ENCODE measurements at regions not wholly inside any gene's neighbourhood (a gene's known extent, or its start where the extent isn't known, plus 50 kb on each side); places are given as distances from the start of the nearest gene placed in this dataset.
A peak's percentile ranks its signal among the peaks of the same experiment; 100 is the strongest.
"Not testable (repeated sequence)": the region's sequence is repeated elsewhere in the genome, so short reads cannot be mapped to it uniquely, and the experiment has no call there.

DNA sequence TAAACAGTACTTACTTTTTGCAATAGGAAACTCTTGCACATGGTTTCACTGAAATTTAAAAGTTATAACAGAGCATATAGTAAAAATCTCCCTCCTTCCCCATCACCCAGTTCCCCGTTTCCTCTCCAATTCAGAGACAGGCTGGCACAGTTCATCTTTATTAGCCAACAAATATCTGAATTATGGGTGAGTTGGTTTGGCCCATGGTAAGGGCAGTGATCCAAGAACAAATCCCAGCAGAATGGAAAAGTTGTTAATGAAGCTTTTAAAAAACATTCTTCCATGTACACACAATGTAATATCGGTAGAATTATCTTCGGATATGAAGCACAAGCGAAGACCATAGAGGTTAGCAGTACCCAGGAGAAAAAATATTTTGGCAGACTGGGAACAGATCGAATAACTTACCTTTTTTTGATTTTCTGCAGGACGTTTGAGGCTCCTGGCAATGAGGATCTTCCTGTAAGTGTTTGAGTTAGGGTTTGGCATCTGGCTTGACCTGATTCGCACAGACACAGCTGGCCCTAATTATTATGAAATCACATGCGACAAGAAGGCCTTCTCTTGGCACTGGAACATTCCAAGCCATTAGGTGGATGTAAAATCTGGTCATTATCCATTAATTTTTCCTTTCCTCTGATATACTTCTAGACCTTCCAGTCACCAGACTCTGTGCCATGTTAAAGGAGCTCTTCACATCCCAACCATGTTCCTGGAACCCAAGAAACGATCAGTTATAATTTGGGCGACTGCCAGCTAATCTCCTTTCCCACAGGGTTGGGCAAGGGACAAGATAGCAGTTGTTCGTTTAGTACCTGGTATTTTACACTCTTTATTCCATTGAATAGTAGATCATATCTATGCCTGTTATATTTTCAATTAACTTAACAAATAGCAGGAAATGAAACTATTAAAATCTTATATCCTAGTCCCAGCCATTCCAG lies 139.4 kb upstream of the TSC22D1 start:
- DNase-seq (ENCODE audit: low spot score): no peak
- no peak for FAIRE-seq

DNA sequence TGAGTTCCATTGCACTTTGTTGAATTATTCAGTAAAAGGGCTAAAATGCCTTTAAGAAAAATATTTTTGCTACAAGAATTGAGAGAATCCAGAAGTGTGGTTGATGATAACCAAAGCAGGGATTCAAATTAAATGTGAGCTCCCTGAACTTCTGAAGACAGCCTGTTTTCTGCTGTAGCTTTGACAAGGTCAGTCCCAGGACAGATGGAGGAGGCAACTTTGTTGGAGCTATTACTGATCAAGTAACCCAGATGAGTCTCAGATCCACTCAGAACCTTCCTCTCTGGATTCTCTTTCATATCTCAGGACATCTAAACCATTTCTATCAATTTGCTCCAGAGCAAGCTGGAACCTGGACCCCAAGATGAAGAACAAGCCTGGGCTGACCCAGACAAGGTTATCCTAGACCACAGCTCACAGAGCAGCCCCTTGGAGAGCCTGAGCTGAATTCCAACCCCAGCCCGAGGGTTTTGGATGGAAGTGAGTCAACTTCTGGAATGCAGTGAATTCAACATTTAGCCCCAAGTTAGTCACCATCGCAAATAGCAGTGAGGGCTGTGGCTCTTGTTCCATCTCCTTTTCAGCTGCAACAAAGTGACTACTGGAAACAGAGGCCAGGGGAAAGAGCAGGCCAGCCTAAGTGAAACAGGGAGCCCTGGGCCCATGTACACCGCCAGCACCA lies 137.8 kb upstream of the TSC22D1 start:
- FAIRE-seq (peak; percentile 91), DNase-seq (ENCODE audit: low spot score) (peak; percentile 89)

DNA sequence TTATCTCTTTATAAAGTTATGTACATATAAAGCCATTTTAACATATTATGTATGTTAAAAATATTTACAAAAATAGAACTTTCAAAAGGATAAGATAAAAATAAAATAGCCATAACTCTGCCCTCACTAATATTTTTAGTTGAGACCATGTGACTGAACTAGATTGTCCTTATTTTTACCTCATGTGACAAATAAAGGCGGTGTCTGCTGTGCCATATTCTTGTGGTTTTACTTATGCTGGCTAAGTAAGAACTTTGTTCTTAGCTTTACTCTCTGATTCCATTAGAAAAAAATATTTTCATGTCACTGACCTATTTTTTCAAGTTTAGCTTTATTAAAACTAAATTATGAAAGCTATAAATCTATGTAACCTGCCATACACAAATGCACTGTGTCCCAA lies 135.6 kb upstream of the TSC22D1 start:
- no peak for DNase-seq (ENCODE audit: low spot score)
- no peak for FAIRE-seq

DNA sequence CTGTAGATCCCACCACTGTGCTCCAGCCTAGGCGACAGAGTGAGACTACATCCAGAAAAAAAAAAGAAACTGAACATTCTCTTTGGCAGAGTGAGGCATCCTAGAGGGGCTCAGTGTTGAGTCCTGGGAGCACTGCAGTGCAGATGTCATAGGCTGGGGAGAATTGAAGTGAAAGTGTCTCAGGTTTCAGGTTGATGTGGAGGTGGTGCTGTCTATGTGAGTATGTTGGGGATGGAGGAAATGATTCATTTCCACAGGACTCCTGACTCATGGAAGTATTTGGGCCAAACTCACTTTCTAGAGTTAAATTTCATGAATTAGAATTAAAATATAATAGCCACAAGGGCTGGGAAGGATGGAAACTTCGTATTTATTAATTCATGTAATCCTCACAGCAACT lies 134.4 kb upstream of the TSC22D1 start:
- FAIRE-seq: peak; percentile 94
- DNase-seq (ENCODE audit: low spot score): peak; percentile 86

DNA sequence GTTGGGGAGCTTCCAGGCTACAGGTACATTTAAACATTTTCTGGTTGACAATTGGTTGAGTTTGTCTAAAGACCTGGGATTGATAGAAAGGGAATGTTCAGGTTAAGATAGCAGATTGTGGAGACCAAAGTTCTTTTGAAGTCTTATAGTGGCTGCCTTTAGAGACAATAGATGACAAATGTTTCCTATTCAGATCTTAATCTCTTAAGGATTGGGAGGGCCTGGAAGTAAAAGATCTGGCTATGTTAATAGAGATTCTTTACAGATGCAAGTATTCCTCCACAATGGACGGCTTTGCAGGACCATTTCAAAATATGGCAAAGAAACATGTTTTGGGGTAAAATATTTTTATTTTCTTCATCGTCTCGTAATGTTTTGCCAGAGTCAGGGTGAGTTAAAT lies 128.7 kb upstream of the TSC22D1 start:
- not testable (repeated sequence) for FAIRE-seq; DNase-seq (ENCODE audit: low spot score)

DNA sequence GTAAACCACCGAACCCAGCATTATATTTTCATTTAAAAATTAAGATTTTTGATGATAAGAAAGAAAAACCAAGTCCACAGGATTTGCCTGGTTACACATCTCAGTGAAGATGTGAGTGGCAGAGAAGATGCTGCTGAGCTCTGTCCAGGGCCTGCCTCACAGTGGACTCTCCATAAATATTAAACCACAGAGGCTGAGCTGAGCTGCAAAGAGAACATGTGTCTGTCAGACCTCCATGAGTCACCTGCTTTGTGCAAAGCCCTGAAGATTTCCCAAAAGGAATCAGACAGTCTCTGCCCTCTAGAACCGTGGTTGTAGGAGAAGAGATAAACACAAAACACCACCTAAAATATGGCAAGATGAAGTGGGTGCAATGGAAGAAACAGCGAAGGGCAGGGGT lies 127.2 kb upstream of the TSC22D1 start:
- DNase-seq (ENCODE audit: low spot score): peak; percentile 56
- peak; percentile 81 for FAIRE-seq

DNA sequence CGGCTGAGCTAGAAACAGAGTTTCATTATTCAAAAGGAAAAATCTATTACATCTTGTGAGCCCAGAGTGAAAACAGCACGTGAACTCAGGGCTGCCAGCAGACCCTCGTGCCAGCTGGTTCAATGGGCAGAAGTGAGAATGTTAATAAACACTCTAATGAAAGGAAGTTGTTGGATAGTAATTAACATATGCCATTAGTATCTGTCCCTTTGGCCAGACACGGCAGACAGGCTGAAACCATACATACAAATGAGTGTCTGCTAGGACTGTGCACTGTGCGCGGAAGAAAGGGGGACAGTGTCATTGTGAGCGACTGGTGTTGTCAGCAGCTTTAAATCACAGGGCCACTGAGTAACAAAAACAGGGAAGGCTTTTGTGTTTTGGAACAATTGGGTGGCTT lies 121.9 kb upstream of the TSC22D1 start:
- no peak for FAIRE-seq
- DNase-seq (ENCODE audit: low spot score): no peak

DNA sequence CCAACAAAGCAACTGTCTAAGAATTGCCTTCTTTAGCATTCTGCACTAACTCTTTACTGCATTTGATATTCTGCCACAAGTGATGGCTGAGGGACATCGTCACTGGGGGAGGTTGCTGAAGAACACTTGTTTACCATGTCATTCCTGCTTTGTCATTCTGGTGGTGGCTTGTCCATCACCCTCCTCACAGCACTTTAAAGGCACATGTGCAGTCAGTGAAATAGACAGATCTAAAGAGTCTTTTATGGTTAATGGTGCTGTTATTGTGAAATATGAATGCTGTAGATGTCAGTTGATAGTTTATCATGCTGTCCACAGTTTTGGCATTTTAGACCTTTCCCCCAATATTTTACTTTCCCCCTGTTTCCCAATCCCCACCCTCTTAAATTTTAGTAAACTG lies 120.9 kb upstream of the TSC22D1 start:
- FAIRE-seq: no peak

DNA sequence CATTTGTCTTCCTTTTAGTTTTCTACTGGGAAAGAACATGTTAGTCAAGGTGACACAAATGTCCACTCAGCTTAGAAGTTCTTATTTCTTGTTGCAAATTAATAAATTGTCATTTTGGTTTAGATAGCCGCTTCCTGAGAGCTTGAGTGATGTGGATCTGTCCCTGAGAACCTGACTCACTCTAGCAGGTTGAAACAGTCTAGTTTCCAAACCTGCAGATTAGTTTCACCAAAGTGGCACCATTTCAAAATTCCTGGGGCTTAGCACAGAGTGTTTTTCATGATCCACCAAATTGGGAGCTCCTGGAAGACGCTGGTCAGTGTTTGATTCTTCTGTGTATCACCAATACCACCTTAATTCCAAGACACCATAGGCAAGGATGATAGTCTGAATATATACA lies 119.4 kb upstream of the TSC22D1 start:
- DNase-seq (ENCODE audit: low spot score) (no peak), FAIRE-seq (no peak)

More for the DNA sequence above, 120.9 kb upstream of the TSC22D1 start:
- no peak for DNase-seq (ENCODE audit: low spot score)

DNA sequence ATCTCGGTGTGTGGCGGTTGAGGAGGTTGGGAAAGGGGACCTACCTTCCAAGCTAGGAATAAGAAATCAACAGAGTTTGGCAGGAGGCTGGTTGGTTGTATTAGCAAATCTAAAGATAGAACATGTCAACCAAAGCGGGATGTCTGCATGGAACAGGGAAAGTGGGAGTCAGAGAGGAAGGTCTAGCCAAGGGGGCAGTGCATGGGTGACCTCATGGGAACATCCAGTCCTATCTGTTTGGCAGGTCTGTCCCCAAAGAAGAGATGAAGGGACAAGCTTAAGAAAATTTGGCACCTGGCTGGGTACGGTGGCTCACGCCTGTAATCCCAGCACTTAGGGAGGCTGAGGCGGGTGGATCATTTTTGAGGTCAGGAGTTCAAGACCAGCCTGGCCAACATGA lies 118.7 kb upstream of the TSC22D1 start:
- no peak for FAIRE-seq
- no peak for DNase-seq (ENCODE audit: low spot score)

DNA sequence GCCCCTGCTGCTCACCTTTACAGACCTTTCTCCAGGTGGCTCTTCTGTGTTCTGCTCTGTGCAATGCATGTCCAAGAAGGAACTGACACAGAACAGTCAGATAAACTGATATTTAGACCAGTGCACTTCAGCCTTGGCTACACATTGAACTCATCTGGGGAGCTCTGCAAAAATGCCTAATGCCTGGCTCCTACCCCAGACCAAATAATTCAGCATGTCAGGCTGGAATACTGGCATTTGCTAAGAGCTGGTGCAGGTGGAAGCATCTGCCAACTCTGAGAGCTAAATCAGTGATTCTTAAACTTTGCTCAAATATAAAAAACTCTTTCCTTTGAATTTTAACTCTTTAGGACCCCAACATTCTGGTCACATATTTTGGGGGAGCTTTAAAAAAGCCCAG lies 118.2 kb upstream of the TSC22D1 start:
- DNase-seq (ENCODE audit: low spot score) (no peak), FAIRE-seq (no peak)

DNA sequence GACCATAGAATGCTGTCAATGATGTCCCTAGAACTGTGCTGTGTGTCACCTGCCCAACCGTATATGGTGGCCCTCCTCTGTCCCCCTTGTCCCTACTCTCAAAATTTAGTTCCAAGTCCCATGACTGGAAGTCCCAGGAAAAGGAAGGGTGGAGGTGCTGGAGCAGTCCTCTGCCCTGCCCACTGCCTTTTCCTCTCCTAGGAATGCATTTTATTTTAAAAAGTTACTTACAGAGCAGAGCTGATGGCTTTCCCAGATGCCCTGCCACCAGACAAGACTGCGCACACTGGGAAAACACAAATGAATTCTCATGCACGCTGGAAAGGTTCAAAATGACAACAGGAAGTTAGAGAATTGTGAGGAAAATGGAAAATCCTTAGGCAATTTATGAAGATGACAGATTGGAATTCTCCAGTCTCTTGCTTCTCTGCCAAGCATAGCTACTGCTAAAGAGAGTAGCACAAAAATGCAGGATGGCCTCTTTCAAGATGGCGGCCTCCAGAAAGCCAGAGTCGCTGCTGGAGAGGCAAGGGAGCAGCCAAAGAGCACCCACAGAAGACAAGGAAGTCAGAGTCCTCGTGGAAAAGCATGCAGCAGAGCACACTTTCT lies 117.1 kb upstream of the TSC22D1 start:
- DNase-seq (ENCODE audit: low spot score) (no peak), FAIRE-seq (no peak)

DNA sequence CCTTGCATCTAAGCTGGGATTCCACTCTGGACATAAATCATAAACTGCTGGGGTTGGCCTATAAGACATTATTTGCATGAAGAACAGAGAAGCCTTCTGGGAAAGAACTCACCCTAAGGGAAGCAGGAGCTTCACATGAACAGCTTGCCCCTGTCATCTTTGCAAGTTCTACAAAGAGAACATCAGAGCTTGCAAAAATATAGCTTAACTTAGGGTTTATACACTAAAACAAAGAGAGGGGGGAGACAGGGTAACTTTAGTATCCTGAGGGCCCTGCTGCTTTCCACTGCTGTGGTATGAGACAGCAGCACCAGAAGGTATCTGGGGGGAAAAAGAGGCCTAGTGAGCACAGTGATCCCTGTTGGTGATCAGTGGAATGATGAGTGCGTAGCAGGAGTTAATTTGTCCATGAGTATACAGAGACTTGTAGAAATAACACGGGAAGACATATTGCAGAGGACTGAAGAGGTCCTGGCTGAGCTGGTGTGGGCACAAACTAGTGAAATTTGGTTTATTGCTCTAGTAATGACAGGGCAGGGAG lies 116.1 kb upstream of the TSC22D1 start:
- FAIRE-seq (no peak), DNase-seq (ENCODE audit: low spot score) (no peak)

DNA sequence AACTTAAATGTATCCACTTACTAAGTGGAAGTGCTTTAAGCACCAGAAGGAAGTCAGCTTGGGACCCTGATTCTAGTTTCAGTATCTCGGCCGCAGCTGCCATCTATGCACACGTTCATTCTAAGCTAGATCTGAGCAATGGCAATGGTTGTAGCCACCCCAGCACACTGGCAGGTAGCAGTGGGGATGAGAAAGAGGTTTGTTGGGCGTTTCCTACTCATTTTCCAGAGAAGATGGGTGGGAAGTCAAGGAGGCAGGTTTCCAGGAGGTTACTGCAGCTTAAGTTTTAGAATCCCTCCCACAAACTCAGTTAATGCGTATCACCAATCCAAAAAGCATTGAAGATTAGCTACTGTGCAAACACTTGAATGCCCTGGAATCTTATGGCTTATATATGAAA lies 114.2 kb upstream of the TSC22D1 start:
- DNase-seq (ENCODE audit: low spot score) (no peak), FAIRE-seq (no peak)

DNA sequence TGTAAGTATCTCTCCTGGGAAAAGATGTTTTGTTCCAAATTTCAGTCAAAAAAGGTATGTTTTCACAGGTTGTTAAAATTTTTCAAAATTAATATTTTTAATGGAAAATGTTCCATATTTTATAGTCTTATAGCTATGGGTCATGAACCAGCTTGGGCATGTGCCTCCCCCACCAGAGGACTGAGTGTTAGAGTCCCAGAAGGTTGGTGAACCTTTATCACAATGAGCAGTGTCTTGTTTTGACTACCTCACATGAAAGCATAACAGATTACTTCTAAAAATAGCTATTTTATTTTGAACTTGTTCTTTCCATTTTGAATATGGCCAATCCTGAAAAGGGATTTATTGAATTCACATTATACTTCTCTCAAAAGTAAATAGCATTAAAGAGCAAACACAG lies 112.5 kb upstream of the TSC22D1 start:
- FAIRE-seq (no peak), DNase-seq (ENCODE audit: low spot score) (no peak)

DNA sequence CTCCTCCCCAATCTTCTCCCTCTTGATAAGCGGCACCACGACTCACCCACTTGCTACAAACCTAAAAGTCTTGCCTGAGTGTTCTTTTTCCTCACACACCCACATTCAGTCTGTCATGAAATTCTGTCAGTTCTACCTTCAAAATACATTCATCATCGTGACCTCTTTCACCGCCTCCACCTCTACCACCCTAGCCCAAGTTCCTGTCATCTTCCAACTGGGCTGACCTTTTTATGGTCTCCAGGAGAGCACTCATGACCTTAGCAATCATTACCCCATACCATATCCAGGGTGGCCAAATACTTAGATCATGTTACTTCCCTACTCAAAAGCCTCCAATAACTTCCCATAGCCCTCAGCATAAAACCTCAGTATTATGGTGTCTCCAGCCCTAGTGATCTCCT lies 110.4 kb upstream of the TSC22D1 start:
- DNase-seq (ENCODE audit: low spot score) (no peak), FAIRE-seq (no peak)

DNA sequence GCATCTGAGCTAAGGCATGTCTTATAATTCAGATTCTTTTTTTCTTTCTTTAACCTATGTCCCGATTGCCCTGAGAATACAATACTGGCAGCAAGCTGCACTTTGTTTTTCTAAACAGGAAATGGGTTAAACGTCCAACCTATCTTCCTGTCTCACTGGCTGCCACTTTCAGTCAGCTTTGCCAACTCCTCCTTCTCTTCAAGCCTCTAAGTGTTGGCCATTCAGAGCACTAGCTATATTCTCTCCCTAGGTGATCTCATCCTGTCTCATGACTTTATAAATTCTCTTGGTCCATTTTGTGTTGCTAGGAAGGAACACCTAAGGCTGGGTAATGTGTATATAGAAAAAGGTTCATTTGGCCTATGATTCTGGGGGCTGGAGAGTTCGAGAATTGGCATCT lies 109.5 kb upstream of the TSC22D1 start:
- no peak for DNase-seq (ENCODE audit: low spot score)
- no peak for FAIRE-seq

DNA sequence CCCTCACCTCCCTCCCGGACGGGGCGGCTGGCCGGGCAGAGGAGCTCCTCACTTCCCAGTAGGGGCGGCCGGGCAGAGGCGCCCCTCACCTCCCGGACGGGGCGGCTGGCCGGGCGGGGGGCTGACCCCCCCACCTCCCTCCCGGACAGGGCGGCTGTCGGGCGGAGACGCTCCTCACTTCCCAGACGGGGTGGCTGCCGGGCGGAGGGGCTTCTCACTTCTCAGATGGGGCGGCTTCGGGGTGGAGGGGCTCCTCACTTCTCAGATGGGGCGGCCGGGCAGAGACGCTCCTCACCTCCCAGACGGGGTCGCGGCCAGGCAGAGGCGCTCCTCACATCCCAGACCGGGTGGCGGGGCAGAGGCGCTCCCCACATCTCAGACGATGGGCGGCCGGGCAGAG lies 106.3 kb upstream of the TSC22D1 start:
- DNase-seq (ENCODE audit: low spot score); FAIRE-seq: not testable (repeated sequence)

DNA sequence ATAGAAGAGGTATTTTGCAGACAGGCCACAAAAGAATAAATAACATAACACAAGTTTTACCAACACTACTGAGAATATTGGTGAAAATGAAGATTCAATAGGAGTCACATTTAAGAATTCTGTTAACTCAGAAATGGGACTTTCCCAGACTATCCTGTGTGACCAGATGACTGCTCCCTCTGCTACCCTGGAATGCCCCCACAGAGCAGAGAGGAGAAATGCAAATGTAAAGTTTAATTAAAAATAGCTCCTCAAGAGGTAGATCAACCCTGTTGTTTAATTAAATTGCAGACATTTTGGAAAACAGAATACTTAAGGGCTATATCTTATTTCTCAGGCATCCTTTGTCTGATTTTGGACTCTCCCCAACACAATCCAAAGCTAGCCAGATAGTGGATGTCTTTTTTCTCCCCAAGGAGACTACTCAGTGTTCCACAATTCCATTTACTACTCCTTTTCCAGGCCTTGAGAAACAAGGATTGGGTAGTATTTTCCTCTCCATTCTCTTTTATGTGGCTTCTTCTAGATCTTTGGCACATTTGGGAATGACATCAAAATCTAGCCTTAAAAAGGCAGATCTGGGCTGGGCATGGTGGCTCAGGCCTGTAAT lies 104.7 kb upstream of the TSC22D1 start:
- DNase-seq (ENCODE audit: low spot score) (no peak), FAIRE-seq (no peak)

DNA sequence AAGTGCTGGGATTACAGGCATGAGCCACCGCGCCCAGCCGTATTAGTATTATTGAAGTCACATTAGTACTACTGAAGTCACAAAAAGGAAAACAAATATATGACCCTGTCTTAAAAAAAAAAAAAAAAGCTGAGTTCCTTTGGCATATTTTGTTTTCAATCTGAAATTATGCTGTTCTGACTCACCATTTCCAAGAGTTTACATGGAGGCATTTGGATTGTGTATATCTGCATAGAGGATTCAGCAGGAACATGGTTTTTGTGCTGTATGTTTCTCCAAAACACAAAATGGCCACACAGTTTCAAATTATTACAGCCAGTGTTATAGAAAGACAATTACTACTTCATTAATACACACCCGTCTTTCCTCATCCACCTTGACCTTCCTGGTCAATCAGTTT lies 103.5 kb upstream of the TSC22D1 start:
- DNase-seq (ENCODE audit: low spot score): no peak

DNA sequence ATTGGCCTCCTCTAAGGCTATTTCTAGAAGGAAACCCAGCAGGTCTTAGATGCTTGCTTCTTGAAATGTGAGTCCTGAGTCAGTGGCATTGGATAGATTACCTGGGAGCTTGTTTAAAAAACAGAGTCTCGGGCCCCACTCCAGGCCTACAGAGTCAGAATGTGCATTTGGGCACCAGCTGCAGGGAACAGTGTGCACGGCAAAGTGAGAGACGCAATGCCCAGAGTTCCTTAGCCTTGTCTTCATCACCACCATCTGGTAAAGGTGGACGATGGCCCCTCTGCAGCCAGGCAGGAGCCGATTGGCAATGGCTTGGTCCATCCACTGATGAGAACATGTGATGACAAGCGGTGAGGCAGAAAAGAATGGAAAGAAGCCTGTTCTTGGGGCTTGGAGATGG lies 102.1 kb upstream of the TSC22D1 start:
- FAIRE-seq: no peak
- no peak for DNase-seq (ENCODE audit: low spot score)

More for the DNA sequence above, 103.5 kb upstream of the TSC22D1 start:
- no peak for FAIRE-seq

DNA sequence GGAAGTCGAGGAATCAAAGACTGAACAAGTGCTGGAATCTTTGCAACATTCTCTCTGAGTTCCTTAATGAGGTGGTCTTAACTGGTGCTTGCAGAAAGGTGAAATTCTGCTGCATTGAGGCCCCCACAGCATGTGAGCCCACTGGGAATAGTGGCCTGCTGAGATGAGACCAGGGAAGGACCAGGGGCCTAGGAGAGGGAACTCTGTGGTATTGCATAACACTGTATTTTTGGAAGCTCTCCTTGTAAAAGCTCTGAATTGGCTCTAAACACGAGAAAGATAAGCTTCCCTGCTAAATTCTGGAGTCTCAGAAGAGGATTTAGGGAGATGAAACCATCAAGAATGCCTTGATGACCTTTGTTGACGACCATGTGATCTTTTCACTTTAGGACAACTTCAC lies 100.4 kb upstream of the TSC22D1 start:
- no peak for FAIRE-seq
- no peak for DNase-seq (ENCODE audit: low spot score)
